ENCODE measurements at regions not wholly inside any gene's neighbourhood (a gene's known extent, or its start where the extent isn't known, plus 50 kb on each side); places are given as distances from the start of the nearest gene placed in this dataset.

DNA sequence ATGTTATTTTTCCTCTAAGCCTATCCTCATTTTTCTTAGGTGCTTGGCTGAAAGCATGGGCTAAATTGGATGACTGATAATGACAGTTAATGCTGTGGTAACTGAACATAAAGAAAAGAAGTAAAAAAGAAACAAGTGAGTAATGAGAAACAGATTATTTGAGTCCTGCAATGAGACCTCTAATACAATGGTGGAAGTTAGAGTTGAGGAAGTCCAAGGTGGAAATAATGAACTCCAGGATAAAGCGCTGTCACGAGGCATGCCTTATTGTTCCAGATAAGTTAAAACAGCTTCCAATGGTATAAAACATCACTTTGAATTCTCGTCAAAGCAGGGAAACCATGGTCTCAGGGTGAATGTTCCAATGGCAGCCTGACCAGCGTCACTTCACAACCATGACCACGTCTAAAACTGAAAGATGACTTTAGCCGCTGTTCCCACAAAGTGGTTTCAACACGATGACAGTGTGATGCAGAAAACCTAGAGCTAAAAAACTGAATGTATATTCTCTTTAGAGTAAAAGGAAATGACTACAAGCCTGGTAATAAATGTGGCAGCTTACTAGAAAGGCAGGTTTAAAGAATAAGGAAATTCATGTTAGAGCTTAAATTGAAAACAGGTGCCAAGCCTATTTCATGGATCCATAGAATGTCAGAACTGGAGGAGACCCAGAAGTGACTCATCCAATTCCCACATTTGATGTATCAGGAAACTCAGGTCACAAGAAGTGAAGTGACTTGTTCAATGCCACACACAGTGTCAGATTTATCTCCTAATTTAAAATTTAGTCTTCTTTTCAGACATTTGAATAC lies 202.6 kb upstream of the GYPA start:
- TF ChIP-seq ELF4 (IDR thresholded peaks at IDR 0.05) (no peak), HDGF (IDR thresholded peaks at IDR 0.05; ENCODE audit: borderline replicate concordance) (no peak), BHLHE40 (IDR thresholded peaks at IDR 0.05; ENCODE audit: borderline replicate concordance) (no peak), SUZ12 (IDR thresholded peaks at IDR 0.05) (no peak)

All from HEK293T (cell line).